ENCODE measurements at regions not wholly inside any gene's neighbourhood (a gene's known extent, or its start where the extent isn't known, plus 50 kb on each side); places are given as distances from the start of the nearest gene placed in this dataset.

DNA sequence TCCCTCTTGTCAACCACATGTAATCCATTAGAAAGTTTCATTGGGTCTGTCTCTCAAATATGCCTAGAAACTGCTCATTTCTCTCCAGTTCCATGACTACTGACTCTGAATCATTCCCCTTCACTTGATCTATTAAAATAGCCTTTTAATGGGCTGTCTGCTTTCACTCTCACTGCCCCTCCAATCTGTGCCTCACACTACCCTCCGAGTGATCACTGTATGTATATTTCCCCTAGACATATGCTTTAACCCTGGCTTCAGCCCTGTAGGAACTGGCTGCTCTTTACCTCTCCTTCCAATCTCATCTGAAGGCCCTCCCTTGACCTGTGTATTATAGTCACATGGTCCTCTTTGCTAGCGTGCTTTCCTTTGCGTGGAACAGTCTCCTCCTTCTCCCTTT lies 282.8 kb upstream of the ADAMTS9 start:
- WGBS, 2 donors (ENCODE audit: low coverage in 1 of 2): 62 to 91% methylated on average over 3 of the region's 3 CpGs
- Histone ChIP-seq H3K27me3 (no peaks in the 10 kb centered on the region), H3K27ac (no peak overlapping the region), H3K36me3 (peaks cover 0 to 15% of the 10 kb centered on the region in 2 donors), H3K4me1 (peaks cover 0 to 10% (median 0%) of the 10 kb centered on the region in 3 donors), H3K4me3 (no peak overlapping the region), H3K9me3 (no peaks in the 10 kb centered on the region)
- TF ChIP-seq POLR2AphosphoS5 (IDR thresholded peaks at IDR 0.05) (no peak), EP300 (IDR thresholded peaks at IDR 0.05) (no peak), POLR2A (IDR thresholded peaks at IDR 0.05) (no peak)
- TF ChIP-seq, protein P1, sequence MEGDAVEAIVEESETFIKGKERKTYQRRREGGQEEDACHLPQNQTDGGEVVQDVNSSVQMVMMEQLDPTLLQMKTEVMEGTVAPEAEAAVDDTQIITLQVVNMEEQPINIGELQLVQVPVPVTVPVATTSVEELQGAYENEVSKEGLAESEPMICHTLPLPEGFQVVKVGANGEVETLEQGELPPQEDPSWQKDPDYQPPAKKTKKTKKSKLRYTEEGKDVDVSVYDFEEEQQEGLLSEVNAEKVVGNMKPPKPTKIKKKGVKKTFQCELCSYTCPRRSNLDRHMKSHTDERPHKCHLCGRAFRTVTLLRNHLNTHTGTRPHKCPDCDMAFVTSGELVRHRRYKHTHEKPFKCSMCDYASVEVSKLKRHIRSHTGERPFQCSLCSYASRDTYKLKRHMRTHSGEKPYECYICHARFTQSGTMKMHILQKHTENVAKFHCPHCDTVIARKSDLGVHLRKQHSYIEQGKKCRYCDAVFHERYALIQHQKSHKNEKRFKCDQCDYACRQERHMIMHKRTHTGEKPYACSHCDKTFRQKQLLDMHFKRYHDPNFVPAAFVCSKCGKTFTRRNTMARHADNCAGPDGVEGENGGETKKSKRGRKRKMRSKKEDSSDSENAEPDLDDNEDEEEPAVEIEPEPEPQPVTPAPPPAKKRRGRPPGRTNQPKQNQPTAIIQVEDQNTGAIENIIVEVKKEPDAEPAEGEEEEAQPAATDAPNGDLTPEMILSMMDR (IDR thresholded peaks at IDR 0.05): no peak
- ATAC-seq: no peak

- TF ChIP-seq POLR2A (IDR thresholded peaks at IDR 0.05) (no peak), POLR2AphosphoS5 (IDR thresholded peaks at IDR 0.05) (no peak), EP300 (IDR thresholded peaks at IDR 0.05) (no peak)
- TF ChIP-seq, protein P1 (IDR thresholded peaks at IDR 0.05): no peak
- Histone ChIP-seq H3K36me3 (no peaks in the 10 kb centered on the region), H3K27me3 (no peaks in the 10 kb centered on the region), H3K4me3 (no peak overlapping the region), H3K4me1 (peaks cover 0 to 14% (median 6%) of the 10 kb centered on the region in 3 donors), H3K27ac (no peak overlapping the region), H3K9me3 (no peaks in the 10 kb centered on the region)
- ATAC-seq: no peak
These were observed 273.5 kb upstream of the ADAMTS9 start for GRCh38 chr3:64961301-64961700.

DNA sequence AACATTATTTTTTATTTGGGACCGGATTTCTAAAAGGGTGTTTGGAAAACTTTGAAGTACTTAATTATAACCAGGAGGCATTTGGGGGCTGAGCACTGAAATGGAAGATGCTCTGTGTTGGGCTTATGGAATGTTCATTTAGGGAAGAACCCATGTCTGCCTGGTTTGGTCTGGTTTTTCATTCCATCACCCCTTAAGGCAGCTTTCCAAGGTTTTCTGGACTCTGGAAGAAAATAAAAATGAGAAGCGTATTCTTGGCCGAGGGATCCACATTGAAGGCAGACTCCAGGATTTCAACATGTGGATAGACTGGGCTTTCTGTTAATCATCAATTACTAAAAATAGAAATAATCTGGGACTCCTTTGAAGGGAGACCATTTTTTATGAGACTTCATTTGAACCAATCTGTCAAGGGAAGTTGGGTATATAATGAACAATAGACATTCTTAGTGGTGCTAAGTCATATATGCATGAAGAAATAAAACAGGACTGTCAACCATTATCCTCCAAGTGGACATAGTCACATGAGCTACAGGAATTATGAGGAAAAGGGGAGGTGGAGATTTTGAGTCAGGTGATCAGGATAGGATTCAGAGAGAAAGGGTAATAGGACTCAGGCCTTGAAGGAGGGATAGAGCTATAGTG lies 270.5 kb upstream of the ADAMTS9 start:
- WGBS, 2 donors (ENCODE audit: low coverage in 1 of 2): 40 to 55% methylated on average over 3 of the region's 3 CpGs
- ATAC-seq: no peak
- H3K27ac ChIP-seq: no peak overlapping the region

GRCh38 chr3:64957408-64958198 lies 269.8 kb upstream of the ADAMTS9 start:
- no peak for TF ChIP-seq POLR2A (IDR thresholded peaks at IDR 0.05)
- TF ChIP-seq POLR2AphosphoS5 (IDR thresholded peaks at IDR 0.05): no peak
- TF ChIP-seq EP300 (IDR thresholded peaks at IDR 0.05): no peak
- no peaks in the 10 kb centered on the region for H3K9me3 ChIP-seq
- peaks cover 0 to 29% (median 6%) of the 10 kb centered on the region in 3 donors for H3K4me1 ChIP-seq
- H3K27ac ChIP-seq: no peak overlapping the region
- H3K27me3 ChIP-seq: no peaks in the 10 kb centered on the region
- ATAC-seq: no peak
- H3K36me3 ChIP-seq: no peaks in the 10 kb centered on the region
- H3K4me3 ChIP-seq: no peak overlapping the region
- 65 to 67% methylated on average over 6 of the region's 6 CpGs for WGBS, 2 donors (ENCODE audit: low coverage in 1 of 2)

More for the DNA sequence above, 270.5 kb upstream of the ADAMTS9 start:
- Histone ChIP-seq H3K4me1 (peaks cover 0 to 29% (median 6%) of the 10 kb centered on the region in 3 donors), H3K4me3 (no peak overlapping the region), H3K9me3 (no peaks in the 10 kb centered on the region), H3K27me3 (no peaks in the 10 kb centered on the region), H3K36me3 (no peaks in the 10 kb centered on the region)
- TF ChIP-seq, protein P1 (IDR thresholded peaks at IDR 0.05): no peak
- TF ChIP-seq EP300 (IDR thresholded peaks at IDR 0.05): no peak
- no peak for TF ChIP-seq POLR2AphosphoS5 (IDR thresholded peaks at IDR 0.05)
- TF ChIP-seq POLR2A (IDR thresholded peaks at IDR 0.05): no peak

- peaks cover 0 to 29% (median 6%) of the 10 kb centered on the region in 3 donors for H3K4me1 ChIP-seq
- no peak overlapping the region for H3K4me3 ChIP-seq
- TF ChIP-seq EP300 (IDR thresholded peaks at IDR 0.05) (no peak), POLR2AphosphoS5 (IDR thresholded peaks at IDR 0.05) (no peak), POLR2A (IDR thresholded peaks at IDR 0.05) (no peak)
- TF ChIP-seq, protein P1 (IDR thresholded peaks at IDR 0.05): no peak
- WGBS, 2 donors (ENCODE audit: low coverage in 1 of 2): 64% methylated on average over 10 of the region's 10 CpGs
- no peaks in the 10 kb centered on the region for H3K9me3 ChIP-seq
- H3K36me3 ChIP-seq: no peaks in the 10 kb centered on the region
- ATAC-seq: no peak
- H3K27me3 ChIP-seq: no peaks in the 10 kb centered on the region
- H3K27ac ChIP-seq: no peak overlapping the region
These were observed 269.0 kb upstream of the ADAMTS9 start for GRCh38 chr3:64956711-64957325.

Measured in gastroesophageal sphincter (tissue), 4 donors.